Cardiac muscle cell (in vitro differentiated cells and primary cell): ENCODE measurements at regions not wholly inside any gene's neighbourhood (a gene's known extent, or its start where the extent isn't known, plus 50 kb on each side); places are given as distances from the start of the nearest gene placed in this dataset.

ENCODE experiments used
- DNase-seq, 2 donors: peaks; one replicate each; pipeline versions ENCODE4 v3.0.0 to v3.0.0-alpha.2; 2010 to 2017; ENCODE audit warnings: low read depth in 1 of 2, low spot score in 1 of 2
- H3K27ac ChIP-seq: fragments of 200-600 bp; sonication (generic); 2 replicates; pipeline ENCODE4 v1.5.1; 2016
- H3K27me3 ChIP-seq: fragments of 200-600 bp; sonication (generic); 2 replicates; pipeline ENCODE4 v1.6.0; 2016; ENCODE audit warnings: control low read depth
- H3K36me3 ChIP-seq: fragments of 200-600 bp; sonication (generic); 2 replicates; pipeline ENCODE4 v1.5.1; 2016; ENCODE audit warnings: control low read depth
- H3K4me1 ChIP-seq: fragments of 200-600 bp; sonication (generic); 2 replicates; pipeline ENCODE4 v1.8.1; 2017; ENCODE audit warnings: low read depth, mild to moderate bottlenecking, mixed run types
- H3K4me3 ChIP-seq: fragments of 200-600 bp; sonication (generic); 2 replicates; pipeline ENCODE4 v1.5.1; 2016; ENCODE audit warnings: mild to moderate bottlenecking
- H3K9me3 ChIP-seq: fragments of 200-600 bp; sonication (generic); 2 replicates; pipeline ENCODE4 v1.5.1; 2017; ENCODE audit warnings: low read depth, mild to moderate bottlenecking, control low read depth
- CTCF ChIP-seq: IDR thresholded peaks from 2 replicates; pipeline ENCODE4 v1.5.1; 2012; ENCODE audit warnings: low read depth, mild to moderate bottlenecking, low read length

GRCh38 chr5:67290655-67291054 is 94.1 kb upstream of the CD180 start:
- no peak for DNase-seq
- H3K27ac ChIP-seq = no peak overlapping the region
- no peak overlapping the region for H3K4me3 ChIP-seq
- no peaks in the 10 kb centered on the region for H3K36me3 ChIP-seq
- H3K9me3 ChIP-seq = no peaks in the 10 kb centered on the region
- H3K4me1 ChIP-seq = peaks cover 9% of the 10 kb centered on the region
- H3K27me3 ChIP-seq = no peaks in the 10 kb centered on the region
- TF ChIP-seq CTCF = no peak

DNA sequence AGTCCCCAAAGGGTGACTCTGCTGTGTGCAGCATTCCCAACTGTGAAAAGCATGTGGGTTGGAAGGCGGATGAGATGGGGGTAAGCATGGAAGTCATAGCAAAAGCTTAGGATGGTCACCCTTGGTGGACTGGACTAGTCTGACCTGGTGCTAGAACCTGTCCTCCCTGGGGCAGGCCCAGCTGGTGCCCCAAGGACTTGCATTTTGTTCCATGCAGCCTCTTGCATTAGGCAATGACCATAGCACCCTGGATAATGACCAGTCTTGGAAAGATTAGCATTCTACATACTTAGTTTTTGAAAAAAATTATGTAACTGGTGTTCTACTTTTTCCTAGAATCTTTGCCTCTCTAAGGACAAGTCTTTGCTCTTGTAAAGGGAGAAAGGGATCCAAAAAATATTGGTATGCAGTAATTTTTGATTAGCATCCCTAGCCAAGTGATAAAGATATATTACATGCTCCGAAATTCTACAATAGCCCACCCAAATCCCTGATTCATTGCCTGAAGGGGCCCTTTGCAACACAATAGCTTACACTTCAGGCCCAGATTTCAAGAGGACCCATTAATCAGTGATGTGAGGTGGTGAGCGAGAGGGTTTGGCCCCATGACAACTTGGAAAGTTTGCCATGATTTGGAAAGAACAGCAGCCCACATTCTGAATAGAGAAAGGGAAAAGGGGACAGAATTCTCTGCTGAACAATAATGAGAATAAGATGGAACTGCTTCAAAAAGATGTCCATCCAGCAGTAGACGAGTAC is 93.3 kb upstream of the CD180 start:
- TF ChIP-seq CTCF = no peak
- H3K36me3 ChIP-seq = no peaks in the 10 kb centered on the region
- no peak overlapping the region for H3K27ac ChIP-seq
- H3K27me3 ChIP-seq = no peaks in the 10 kb centered on the region
- no peaks in the 10 kb centered on the region for H3K9me3 ChIP-seq
- no peak overlapping the region for H3K4me3 ChIP-seq
- H3K4me1 ChIP-seq = peaks cover 15% of the 10 kb centered on the region
- DNase-seq = peak in 1 of 2 donors; percentile 79

DNA sequence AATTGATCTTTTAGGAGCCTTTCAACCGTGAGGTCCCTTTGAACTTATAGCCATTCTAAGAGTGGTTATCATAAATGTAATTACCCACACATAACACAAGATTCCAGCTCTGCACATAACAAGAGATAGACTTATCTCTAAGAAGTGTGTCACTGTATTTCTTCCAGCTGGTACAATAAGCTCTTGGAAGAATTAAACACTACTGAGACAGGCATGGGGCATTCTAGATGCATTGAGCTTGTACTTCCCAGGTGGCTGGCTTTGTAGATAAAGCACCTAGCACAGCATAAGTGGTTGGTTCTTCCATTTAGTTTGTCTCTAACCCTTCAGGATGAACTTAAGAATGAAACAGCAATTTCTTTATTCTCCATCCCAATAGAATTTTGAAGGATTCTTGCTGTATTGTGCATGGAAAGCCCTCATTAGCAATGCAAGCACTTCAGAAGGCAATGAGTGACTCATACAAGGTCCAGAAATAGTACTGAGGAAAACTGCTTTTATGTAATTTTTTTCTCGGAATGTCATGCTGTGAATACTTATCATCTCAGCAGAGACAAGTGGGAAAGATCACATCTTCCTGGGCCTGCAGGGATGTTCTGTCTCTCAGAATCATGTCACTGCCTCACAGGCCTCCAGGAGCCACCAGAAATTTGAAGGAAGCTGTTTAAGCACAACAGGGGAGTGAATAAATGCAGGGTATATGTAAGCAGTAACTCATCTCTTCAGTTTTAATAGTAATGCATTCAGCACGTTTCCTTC is 91.1 kb upstream of the CD180 start:
- Histone ChIP-seq H3K27me3 (no peaks in the 10 kb centered on the region), H3K9me3 (no peaks in the 10 kb centered on the region), H3K36me3 (no peaks in the 10 kb centered on the region), H3K4me1 (peaks cover 19% of the 10 kb centered on the region), H3K27ac (no peak overlapping the region), H3K4me3 (no peak overlapping the region)
- DNase-seq = peak in 1 of 2 donors; percentile 69
- no peak for TF ChIP-seq CTCF

GRCh38 chr5:67286006-67286405 is 89.4 kb upstream of the CD180 start:
- H3K27ac ChIP-seq = no peak overlapping the region
- peaks cover 19% of the 10 kb centered on the region for H3K4me1 ChIP-seq
- H3K36me3 ChIP-seq = no peaks in the 10 kb centered on the region
- no peaks in the 10 kb centered on the region for H3K27me3 ChIP-seq
- no peaks in the 10 kb centered on the region for H3K9me3 ChIP-seq
- no peak overlapping the region for H3K4me3 ChIP-seq
- TF ChIP-seq CTCF = no peak
- DNase-seq = no peak

GRCh38 chr5:67283988-67284487 is 87.4 kb upstream of the CD180 start:
- peak in 1 of 2 donors; percentile 62 for DNase-seq
- H3K4me1 ChIP-seq = peaks cover 19% of the 10 kb centered on the region
- no peak overlapping the region for H3K4me3 ChIP-seq
- H3K9me3 ChIP-seq = no peaks in the 10 kb centered on the region
- H3K36me3 ChIP-seq = no peaks in the 10 kb centered on the region
- no peaks in the 10 kb centered on the region for H3K27me3 ChIP-seq
- no peak overlapping the region for H3K27ac ChIP-seq
- no peak for TF ChIP-seq CTCF
